GM19035 (cell line): ENCODE measurements at regions not wholly inside any gene's neighbourhood (a gene's known extent, or its start where the extent isn't known, plus 50 kb on each side); places are given as distances from the start of the nearest gene placed in this dataset.

Experiments
- ATAC-seq: cut with Tn5 transposase; IDR thresholded peaks from one replicate; pipeline ENCODE4 v1.9.1; 2021; ENCODE audit not compliant: unreplicated experiment

GRCh38 chr14:34246206-34246605 is 215.8 kb downstream of the SPTSSA start:
- no peak for ATAC-seq

- no peak for ATAC-seq
Measured at GRCh38 chr14:34243401-34243800, 218.6 kb downstream of the SPTSSA start.

- ATAC-seq = no peak
Measured at GRCh38 chr14:34243001-34243400, 219.0 kb downstream of the SPTSSA start.

GRCh38 chr14:34241185-34241711 is 220.8 kb downstream of the SPTSSA start:
- no peak for ATAC-seq

GRCh38 chr14:34238610-34239009 is 223.4 kb downstream of the SPTSSA start:
- ATAC-seq = no peak

- ATAC-seq = no peak
Measured at GRCh38 chr14:34237677-34238076, 224.4 kb downstream of the SPTSSA start.

- no peak for ATAC-seq
Measured at GRCh38 chr14:34237081-34237480, 225.0 kb downstream of the SPTSSA start.

GRCh38 chr14:34235643-34236300 is 226.3 kb downstream of the SPTSSA start:
- ATAC-seq = no peak

DNA sequence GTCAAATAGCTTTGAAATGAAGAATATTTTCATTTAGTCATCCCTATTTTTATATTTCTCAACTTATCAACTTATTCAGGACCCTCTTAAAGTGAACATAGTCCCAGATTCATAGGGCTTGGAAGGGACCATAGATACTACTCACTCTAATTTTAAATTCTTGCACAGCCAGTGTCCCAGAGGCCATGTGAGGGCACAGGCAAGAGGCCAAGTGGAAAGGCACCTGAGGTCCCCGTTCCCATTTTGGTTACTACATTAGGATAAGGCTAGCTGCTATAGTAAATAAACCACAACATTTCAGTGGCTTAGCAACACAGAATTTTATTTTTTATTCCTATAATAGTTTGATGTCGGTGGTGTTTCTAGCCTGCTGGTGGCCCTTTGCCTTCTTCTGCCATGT is 227.8 kb downstream of the SPTSSA start:
- ATAC-seq = no peak

DNA sequence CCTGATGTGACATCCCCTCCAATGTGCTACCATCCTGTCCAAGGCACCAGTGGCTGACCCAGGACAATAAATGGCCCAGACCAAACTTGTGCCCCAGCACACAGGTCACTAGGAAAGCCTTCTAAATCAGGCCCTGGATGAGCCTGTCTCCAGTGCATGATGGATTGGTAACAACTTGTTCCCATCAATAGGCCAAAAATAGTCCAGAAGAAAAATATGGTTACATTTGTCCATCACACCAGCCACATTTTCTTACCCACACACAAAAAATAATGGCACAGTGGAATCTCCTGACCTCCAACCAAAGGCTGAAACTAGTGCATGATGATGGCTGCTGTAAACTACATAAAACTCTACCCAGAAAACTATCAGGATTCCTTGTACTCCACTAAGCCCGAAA is 228.4 kb downstream of the SPTSSA start:
- ATAC-seq = no peak

- ATAC-seq = no peak
Measured at GRCh38 chr14:34232790-34233189, 229.2 kb downstream of the SPTSSA start.

DNA sequence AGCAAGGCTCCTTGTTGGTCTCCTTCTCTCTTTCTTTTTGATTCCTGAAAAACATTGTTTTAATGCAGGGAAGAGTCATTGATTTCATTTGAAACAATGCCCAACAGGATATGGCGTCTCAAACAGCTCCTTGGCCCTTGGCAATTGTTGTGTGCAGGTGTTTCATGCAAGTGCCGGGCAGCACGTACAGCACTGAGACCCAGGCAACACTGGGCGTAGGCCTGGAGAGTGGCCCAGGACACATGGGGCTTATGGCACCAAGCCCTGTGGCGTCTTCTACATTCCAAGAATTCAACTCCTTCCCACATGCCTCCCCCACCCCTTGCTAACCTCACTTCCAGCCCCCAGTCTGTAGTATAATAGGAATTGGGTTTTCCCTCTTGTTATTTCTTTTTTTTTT is 230.4 kb downstream of the SPTSSA start:
- ATAC-seq = no peak

GRCh38 chr14:34229140-34229539 is 232.9 kb downstream of the SPTSSA start:
- ATAC-seq = no peak

- no peak for ATAC-seq
Measured at GRCh38 chr14:34228650-34228976, 233.4 kb downstream of the SPTSSA start.

- ATAC-seq = peak; percentile 87
Measured at GRCh38 chr14:34227834-34228649, 234.0 kb downstream of the SPTSSA start.

GRCh38 chr14:34224221-34224620 is 237.8 kb downstream of the SPTSSA start:
- no peak for ATAC-seq

DNA sequence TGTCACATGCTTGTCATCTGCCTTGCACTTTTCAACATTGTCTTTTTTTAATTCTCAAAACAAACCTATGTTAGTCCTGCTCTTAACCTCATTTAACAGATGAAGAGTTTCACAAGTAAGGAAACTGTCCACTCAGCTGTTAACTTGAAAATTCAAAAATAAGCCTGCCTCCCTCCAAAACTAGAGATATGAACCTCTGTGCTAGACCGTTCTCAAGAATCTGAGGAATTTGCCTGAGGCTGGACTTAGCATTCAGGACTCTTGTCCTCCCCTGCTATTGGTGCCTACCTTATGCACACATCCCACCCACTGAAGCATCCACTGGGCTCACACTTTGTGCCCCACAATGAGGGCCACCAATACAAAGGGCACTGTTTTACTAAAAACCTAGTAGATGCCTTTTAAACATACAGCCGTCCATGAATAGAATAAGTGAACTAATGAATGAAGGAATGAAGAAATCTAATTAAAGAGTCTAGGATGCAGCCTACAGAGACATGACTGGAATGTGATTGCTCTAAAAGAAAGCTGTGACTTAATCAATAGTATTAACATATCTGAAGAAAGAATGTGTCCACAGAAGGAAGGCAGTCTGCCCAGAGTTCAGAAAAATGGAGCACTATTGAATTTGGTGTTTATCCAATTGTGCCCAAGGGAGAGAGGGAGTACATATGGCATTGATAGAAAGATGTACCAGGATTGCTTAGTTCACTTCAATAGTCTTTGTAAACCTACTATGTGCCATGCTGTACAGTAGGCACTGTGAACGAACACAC is 238.5 kb downstream of the SPTSSA start:
- ATAC-seq = no peak

GRCh38 chr14:34222867-34223266 is 239.2 kb downstream of the SPTSSA start:
- no peak for ATAC-seq

DNA sequence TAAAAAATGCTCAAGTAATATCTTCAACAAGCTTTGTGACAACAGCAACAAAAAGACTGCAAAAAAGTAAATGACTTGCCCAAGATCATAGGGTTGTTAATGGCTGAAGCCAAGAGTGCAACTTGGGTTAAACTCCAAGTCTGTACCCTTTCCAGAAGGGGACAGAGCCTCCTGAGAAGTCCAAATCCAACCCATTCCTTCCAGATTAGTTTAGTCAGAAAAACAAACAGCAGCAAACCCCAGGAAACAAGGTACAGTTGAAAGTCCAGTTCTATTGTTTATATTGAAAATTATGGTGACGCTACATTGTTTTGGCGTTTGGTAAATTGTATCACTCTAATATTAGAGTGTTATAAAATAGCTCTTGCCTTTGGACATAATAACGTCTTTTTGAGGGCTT is 239.9 kb downstream of the SPTSSA start:
- no peak for ATAC-seq

- ATAC-seq = peak; percentile 70
Measured at GRCh38 chr14:34220921-34221320, 241.1 kb downstream of the SPTSSA start.

- no peak for ATAC-seq
Measured at GRCh38 chr14:34220378-34220706, 241.7 kb downstream of the SPTSSA start.
